WTC11 (cell line): ENCODE measurements at regions not wholly inside any gene's neighbourhood (a gene's known extent, or its start where the extent isn't known, plus 50 kb on each side); places are given as distances from the start of the nearest gene placed in this dataset.

Experiments used
- CREB1 ChIP-seq: sonication (generic); formaldehyde crosslinking; IDR thresholded peaks from 2 replicates; pipeline ENCODE4 v1.8.0; 2023; ENCODE audit warnings: mild to moderate bottlenecking, missing genetic modification reagents
- ETV6 ChIP-seq: sonication (generic); formaldehyde crosslinking; IDR thresholded peaks from 2 replicates; pipeline ENCODE4 v1.8.1; 2022; ENCODE audit warnings: mild to moderate bottlenecking, missing genetic modification reagents
- KAT7 ChIP-seq: sonication (generic); formaldehyde crosslinking; IDR thresholded peaks from 2 replicates; pipeline ENCODE4 v1.8.1; 2023; ENCODE audit warnings: missing genetic modification reagents, mild to moderate bottlenecking, borderline replicate concordance
- NR3C1 ChIP-seq: sonication (generic); formaldehyde crosslinking; conservative IDR thresholded peaks from 2 replicates; pipeline ENCODE4 v1.8.1; 2023; ENCODE audit warnings: low read depth, mild to moderate bottlenecking, missing genetic modification reagents
- SMAD4 ChIP-seq: sonication (generic); formaldehyde crosslinking; IDR thresholded peaks from 2 replicates; pipeline ENCODE4 v1.8.0; 2022; ENCODE audit warnings: mild to moderate bottlenecking, missing genetic modification reagents
- TF ChIP-seq, protein P1 (sequence below): fragments of 200-600 bp; IDR thresholded peaks from 2 replicates; pipeline ENCODE4 v1.8.0; 2022; ENCODE audit warnings: antibody characterized with exemption
- TF ChIP-seq, protein P2 (sequence below): sonication (generic); formaldehyde crosslinking; IDR thresholded peaks from 2 replicates; pipeline ENCODE4 v1.8.0; 2023; ENCODE audit warnings: missing genetic modification reagents
- TF ChIP-seq, protein P3 (sequence below): sonication (generic); formaldehyde crosslinking; IDR thresholded peaks from 2 replicates; pipeline ENCODE4 v1.8.1; 2022; ENCODE audit warnings: mild to moderate bottlenecking, missing genetic modification reagents, moderate library complexity, borderline replicate concordance
- TF ChIP-seq, protein P4 (sequence below): sonication (generic); formaldehyde crosslinking; IDR thresholded peaks from 2 replicates; pipeline ENCODE4 v1.8.1; 2023; ENCODE audit warnings: mild to moderate bottlenecking, moderate library complexity, missing genetic modification reagents

DNA sequence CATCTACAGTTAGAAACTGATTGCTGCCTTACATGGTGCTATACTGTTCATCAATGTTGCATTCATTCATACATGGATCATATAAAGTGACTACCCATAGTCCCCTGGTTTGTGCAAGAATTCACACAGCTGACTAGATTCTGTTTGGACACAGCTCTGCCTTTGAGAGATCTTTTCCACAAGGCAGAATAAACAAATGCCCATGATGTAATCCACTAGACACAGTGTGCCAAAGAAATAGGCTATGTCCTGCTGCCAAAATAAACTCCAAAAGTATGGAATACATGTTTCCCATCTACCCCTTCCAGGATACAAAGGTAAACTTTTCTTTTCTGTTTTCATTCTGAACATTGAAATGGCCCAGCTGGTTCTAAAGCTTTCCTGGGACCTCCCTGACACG, 269.4 kb upstream of the CHAC2 start:
- TF ChIP-seq, protein P1, sequence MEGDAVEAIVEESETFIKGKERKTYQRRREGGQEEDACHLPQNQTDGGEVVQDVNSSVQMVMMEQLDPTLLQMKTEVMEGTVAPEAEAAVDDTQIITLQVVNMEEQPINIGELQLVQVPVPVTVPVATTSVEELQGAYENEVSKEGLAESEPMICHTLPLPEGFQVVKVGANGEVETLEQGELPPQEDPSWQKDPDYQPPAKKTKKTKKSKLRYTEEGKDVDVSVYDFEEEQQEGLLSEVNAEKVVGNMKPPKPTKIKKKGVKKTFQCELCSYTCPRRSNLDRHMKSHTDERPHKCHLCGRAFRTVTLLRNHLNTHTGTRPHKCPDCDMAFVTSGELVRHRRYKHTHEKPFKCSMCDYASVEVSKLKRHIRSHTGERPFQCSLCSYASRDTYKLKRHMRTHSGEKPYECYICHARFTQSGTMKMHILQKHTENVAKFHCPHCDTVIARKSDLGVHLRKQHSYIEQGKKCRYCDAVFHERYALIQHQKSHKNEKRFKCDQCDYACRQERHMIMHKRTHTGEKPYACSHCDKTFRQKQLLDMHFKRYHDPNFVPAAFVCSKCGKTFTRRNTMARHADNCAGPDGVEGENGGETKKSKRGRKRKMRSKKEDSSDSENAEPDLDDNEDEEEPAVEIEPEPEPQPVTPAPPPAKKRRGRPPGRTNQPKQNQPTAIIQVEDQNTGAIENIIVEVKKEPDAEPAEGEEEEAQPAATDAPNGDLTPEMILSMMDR, result no peak
- TF ChIP-seq KAT7 (CRISPR knock-in tag) (no peak), NR3C1 (no peak), SMAD4 (CRISPR knock-in tag) (no peak), ETV6 (CRISPR knock-in tag) (no peak), CREB1 (CRISPR knock-in tag) (no peak)
- TF ChIP-seq, protein P2, sequence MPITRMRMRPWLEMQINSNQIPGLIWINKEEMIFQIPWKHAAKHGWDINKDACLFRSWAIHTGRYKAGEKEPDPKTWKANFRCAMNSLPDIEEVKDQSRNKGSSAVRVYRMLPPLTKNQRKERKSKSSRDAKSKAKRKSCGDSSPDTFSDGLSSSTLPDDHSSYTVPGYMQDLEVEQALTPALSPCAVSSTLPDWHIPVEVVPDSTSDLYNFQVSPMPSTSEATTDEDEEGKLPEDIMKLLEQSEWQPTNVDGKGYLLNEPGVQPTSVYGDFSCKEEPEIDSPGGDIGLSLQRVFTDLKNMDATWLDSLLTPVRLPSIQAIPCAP, result no peak
- TF ChIP-seq, protein P3, sequence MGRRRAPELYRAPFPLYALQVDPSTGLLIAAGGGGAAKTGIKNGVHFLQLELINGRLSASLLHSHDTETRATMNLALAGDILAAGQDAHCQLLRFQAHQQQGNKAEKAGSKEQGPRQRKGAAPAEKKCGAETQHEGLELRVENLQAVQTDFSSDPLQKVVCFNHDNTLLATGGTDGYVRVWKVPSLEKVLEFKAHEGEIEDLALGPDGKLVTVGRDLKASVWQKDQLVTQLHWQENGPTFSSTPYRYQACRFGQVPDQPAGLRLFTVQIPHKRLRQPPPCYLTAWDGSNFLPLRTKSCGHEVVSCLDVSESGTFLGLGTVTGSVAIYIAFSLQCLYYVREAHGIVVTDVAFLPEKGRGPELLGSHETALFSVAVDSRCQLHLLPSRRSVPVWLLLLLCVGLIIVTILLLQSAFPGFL (CRISPR knock-in tag), result no peak
- TF ChIP-seq, protein P4, sequence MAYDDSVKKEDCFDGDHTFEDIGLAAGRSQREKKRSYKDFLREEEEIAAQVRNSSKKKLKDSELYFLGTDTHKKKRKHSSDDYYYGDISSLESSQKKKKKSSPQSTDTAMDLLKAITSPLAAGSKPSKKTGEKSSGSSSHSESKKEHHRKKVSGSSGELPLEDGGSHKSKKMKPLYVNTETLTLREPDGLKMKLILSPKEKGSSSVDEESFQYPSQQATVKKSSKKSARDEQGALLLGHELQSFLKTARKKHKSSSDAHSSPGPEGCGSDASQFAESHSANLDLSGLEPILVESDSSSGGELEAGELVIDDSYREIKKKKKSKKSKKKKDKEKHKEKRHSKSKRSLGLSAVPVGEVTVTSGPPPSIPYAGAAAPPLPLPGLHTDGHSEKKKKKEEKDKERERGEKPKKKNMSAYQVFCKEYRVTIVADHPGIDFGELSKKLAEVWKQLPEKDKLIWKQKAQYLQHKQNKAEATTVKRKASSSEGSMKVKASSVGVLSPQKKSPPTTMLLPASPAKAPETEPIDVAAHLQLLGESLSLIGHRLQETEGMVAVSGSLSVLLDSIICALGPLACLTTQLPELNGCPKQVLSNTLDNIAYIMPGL, result no peak
